ENCODE measurements at regions not wholly inside any gene's neighbourhood (a gene's known extent, or its start where the extent isn't known, plus 50 kb on each side); places are given as distances from the start of the nearest gene placed in this dataset.
"Not testable (repeated sequence)": the region's sequence is repeated elsewhere in the genome, so short reads cannot be mapped to it uniquely, and the experiment has no call there.

- DNase-seq, result not testable (repeated sequence)
These were observed 201.0 kb downstream of the ADRA2C start for GRCh38 chr4:3967204-3967603.

GRCh38 chr4:3972626-3973025 lies 206.4 kb downstream of the ADRA2C start:
- DNase-seq, result not testable (repeated sequence)

- DNase-seq, result not testable (repeated sequence)
These were observed 207.5 kb downstream of the ADRA2C start for GRCh38 chr4:3973581-3974200.

GRCh38 chr4:3983518-3984125 lies 217.4 kb downstream of the ADRA2C start:
- DNase-seq, result not testable (repeated sequence)

- DNase-seq, result not testable (repeated sequence)
These were observed 218.6 kb downstream of the ADRA2C start for GRCh38 chr4:3984796-3985195.

GRCh38 chr4:3986412-3986811 lies 220.2 kb downstream of the ADRA2C start:
- DNase-seq, result not testable (repeated sequence)

- not testable (repeated sequence) for DNase-seq
These were observed 229.3 kb downstream of the OTOP1 start for GRCh38 chr4:3997386-3997785.

- DNase-seq, result not testable (repeated sequence)
These were observed 222.7 kb downstream of the OTOP1 start for GRCh38 chr4:4004036-4004435.

GRCh38 chr4:4004702-4005101 lies 222.0 kb downstream of the OTOP1 start:
- not testable (repeated sequence) for DNase-seq

GRCh38 chr4:4006356-4006755 lies 220.4 kb downstream of the OTOP1 start:
- DNase-seq, result not testable (repeated sequence)

- DNase-seq, result not testable (repeated sequence)
These were observed 207.7 kb downstream of the OTOP1 start for GRCh38 chr4:4019071-4019470.

- not testable (repeated sequence) for DNase-seq
These were observed 205.6 kb downstream of the OTOP1 start for GRCh38 chr4:4021161-4021560.

- not testable (repeated sequence) for DNase-seq
These were observed 200.0 kb downstream of the OTOP1 start for GRCh38 chr4:4026708-4027107.

- DNase-seq, result not testable (repeated sequence)
These were observed 198.0 kb downstream of the OTOP1 start for GRCh38 chr4:4028752-4029151.

- DNase-seq, result not testable (repeated sequence)
These were observed 196.2 kb downstream of the OTOP1 start for GRCh38 chr4:4030509-4030908.

- DNase-seq, result not testable (repeated sequence)
These were observed 195.1 kb downstream of the OTOP1 start for GRCh38 chr4:4031446-4032135.

- DNase-seq, result not testable (repeated sequence)
These were observed 194.4 kb downstream of the OTOP1 start for GRCh38 chr4:4032364-4032763.

GRCh38 chr4:4032801-4033605 lies 193.7 kb downstream of the OTOP1 start:
- DNase-seq, result not testable (repeated sequence)

GRCh38 chr4:4037399-4038138 lies 189.2 kb downstream of the OTOP1 start:
- DNase-seq, result not testable (repeated sequence)

- DNase-seq, result not testable (repeated sequence)
These were observed 180.9 kb downstream of the OTOP1 start for GRCh38 chr4:4045823-4046222.

- DNase-seq, result not testable (repeated sequence)
These were observed 180.0 kb downstream of the OTOP1 start for GRCh38 chr4:4046686-4047085.

GRCh38 chr4:4047202-4047601 lies 179.5 kb downstream of the OTOP1 start:
- DNase-seq, result not testable (repeated sequence)
